Activated CD8-positive, alpha-beta T cell treated with anti-CD3 and anti-CD28 coated beads for 36 hours (primary cell): ENCODE measurements at regions not wholly inside any gene's neighbourhood (a gene's known extent, or its start where the extent isn't known, plus 50 kb on each side); places are given as distances from the start of the nearest gene placed in this dataset.

Experiments used
- ATAC-seq: fragments of 200-7000 bp; cut with Tn5 transposase; one replicate; pipeline ENCODE4 v1.10.0; 2021; ENCODE audit warnings: mild to moderate bottlenecking, moderate library complexity
- CTCF ChIA-PET: fragments of 350-600 bp; sonication (Branson Sonifier 250); formaldehyde crosslinking; loops from one replicate; lab custom pipeline; 2021; ENCODE audit warnings: antibody characterized with exemption; lab: Charles Lee
- POLR2A ChIA-PET: fragments of 350-600 bp; sonication (Branson Sonifier 250); formaldehyde crosslinking; loops from one replicate; lab custom pipeline; 2021; ENCODE audit warnings: antibody characterized with exemption; lab: Charles Lee
- DNase-seq: peaks from one replicate; pipeline ENCODE4 v3.0.0-alpha.2; 2020
- H3K27ac Mint-ChIP-seq: one replicate; pipeline ENCODE4 v1.8.0; 2021; ENCODE audit warnings: mild to moderate bottlenecking, mixed read lengths
- H3K27me3 Mint-ChIP-seq: one replicate; pipeline ENCODE4 v1.8.0; 2021; ENCODE audit warnings: mixed read lengths
- H3K36me3 Mint-ChIP-seq: one replicate; pipeline ENCODE4 v1.8.0; 2021; ENCODE audit warnings: low read depth, mixed read lengths
- H3K4me1 Mint-ChIP-seq: one replicate; pipeline ENCODE4 v1.8.0; 2021; ENCODE audit warnings: low read depth, mixed read lengths
- H3K4me3 Mint-ChIP-seq: one replicate; pipeline ENCODE4 v1.8.0; 2021; ENCODE audit warnings: mild to moderate bottlenecking, moderate library complexity, mixed read lengths
- H3K9me3 Mint-ChIP-seq: one replicate; pipeline ENCODE4 v1.8.0; 2021; ENCODE audit warnings: mixed read lengths
- intact Hi-C: fragments of 100-400 bp; cut with micrococcal nuclease; formaldehyde crosslinking; loops from one replicate; pipeline ENCODE4 v1.10.0; 2022
- TF ChIP-seq, protein P1 (sequence below): fragments of 200-600 bp; IDR thresholded peaks from one replicate; pipeline ENCODE4 v1.8.0; 2022; ENCODE audit warnings: antibody characterized with exemption, mild to moderate bottlenecking

- ChIA-PET CTCF (no interaction called here), POLR2A (no interaction called here)
- Mint-ChIP-seq H3K4me3 (no peak overlapping the region), H3K36me3 (no peaks in the 10 kb centered on the region), H3K4me1 (no peaks in the 10 kb centered on the region), H3K27ac (no peak overlapping the region), H3K27me3 (no peaks in the 10 kb centered on the region), H3K9me3 (no peaks in the 10 kb centered on the region)
- intact Hi-C loops: no loop called here
- TF ChIP-seq, protein P1, sequence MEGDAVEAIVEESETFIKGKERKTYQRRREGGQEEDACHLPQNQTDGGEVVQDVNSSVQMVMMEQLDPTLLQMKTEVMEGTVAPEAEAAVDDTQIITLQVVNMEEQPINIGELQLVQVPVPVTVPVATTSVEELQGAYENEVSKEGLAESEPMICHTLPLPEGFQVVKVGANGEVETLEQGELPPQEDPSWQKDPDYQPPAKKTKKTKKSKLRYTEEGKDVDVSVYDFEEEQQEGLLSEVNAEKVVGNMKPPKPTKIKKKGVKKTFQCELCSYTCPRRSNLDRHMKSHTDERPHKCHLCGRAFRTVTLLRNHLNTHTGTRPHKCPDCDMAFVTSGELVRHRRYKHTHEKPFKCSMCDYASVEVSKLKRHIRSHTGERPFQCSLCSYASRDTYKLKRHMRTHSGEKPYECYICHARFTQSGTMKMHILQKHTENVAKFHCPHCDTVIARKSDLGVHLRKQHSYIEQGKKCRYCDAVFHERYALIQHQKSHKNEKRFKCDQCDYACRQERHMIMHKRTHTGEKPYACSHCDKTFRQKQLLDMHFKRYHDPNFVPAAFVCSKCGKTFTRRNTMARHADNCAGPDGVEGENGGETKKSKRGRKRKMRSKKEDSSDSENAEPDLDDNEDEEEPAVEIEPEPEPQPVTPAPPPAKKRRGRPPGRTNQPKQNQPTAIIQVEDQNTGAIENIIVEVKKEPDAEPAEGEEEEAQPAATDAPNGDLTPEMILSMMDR: no peak
- no peak for ATAC-seq
- no peak for DNase-seq
These were observed 57.4 kb upstream of the RGS18 start for GRCh38 chr1:192100686-192101468.

DNA sequence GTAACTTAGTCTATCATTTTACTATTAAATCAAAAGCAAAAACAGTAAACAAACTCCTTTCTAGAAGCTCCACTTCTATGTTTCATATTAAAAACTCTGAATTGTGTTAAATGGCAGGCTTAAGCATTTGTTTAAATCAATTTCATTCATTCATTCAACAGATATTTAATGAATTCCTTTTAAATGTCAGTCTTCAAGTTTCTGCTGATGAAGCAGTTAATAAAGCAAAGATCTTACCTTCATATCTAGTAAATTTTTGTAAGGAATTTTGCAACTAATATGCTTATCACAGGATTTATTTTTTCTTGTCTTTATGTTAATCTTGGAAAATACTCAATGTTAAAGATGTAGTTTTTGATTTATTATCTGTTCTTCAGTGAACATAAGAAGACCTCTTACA is 54.1 kb upstream of the RGS18 start:
- Mint-ChIP-seq H3K4me1 (no peaks in the 10 kb centered on the region), H3K27ac (no peak overlapping the region), H3K9me3 (no peaks in the 10 kb centered on the region), H3K27me3 (no peaks in the 10 kb centered on the region), H3K36me3 (no peaks in the 10 kb centered on the region), H3K4me3 (no peak overlapping the region)
- ChIA-PET CTCF (no interaction called here), POLR2A (no interaction called here)
- ATAC-seq (no peak), DNase-seq (no peak)
- intact Hi-C loops: no loop called here
- TF ChIP-seq, protein P1: no peak

GRCh38 chr1:192104852-192105251 is 53.4 kb upstream of the RGS18 start:
- Mint-ChIP-seq H3K36me3 (no peaks in the 10 kb centered on the region), H3K27ac (no peak overlapping the region), H3K4me1 (no peaks in the 10 kb centered on the region), H3K9me3 (no peaks in the 10 kb centered on the region), H3K27me3 (no peaks in the 10 kb centered on the region), H3K4me3 (no peak overlapping the region)
- intact Hi-C loops: no loop called here
- POLR2A ChIA-PET: no interaction called here
- TF ChIP-seq, protein P1: no peak
- ATAC-seq (no peak), DNase-seq (no peak)
- CTCF ChIA-PET: no interaction called here

DNA sequence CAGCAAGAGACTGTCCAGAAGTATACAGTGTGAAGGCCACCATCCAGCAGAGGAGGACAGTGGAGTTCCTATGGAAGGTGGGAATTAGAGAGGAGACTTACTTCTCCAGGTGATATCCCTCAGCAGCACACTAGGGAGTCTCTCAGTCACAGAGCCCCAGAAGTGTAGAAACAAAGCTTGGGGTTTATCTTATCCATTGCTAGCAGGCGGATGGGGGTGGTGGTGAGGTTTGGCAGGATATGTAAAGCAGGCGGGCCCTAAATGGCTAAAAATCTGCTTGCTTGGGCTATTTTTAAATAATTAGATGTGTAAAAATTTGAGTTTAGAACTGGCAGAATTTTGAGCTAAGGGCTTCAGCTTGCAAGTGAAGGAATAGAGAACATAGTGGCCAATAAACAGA is 50.1 kb upstream of the RGS18 start:
- Mint-ChIP-seq H3K4me1 (no peaks in the 10 kb centered on the region), H3K9me3 (no peaks in the 10 kb centered on the region), H3K4me3 (no peak overlapping the region), H3K36me3 (no peaks in the 10 kb centered on the region), H3K27me3 (no peaks in the 10 kb centered on the region), H3K27ac (no peak overlapping the region)
- CTCF ChIA-PET: no interaction called here
- ATAC-seq (no peak), DNase-seq (no peak)
- intact Hi-C loops: no loop called here
- TF ChIP-seq, protein P1: no peak
- POLR2A ChIA-PET: no interaction called here
